ENCODE measurements at regions not wholly inside any gene's neighbourhood (a gene's known extent, or its start where the extent isn't known, plus 50 kb on each side); places are given as distances from the start of the nearest gene placed in this dataset.

DNA sequence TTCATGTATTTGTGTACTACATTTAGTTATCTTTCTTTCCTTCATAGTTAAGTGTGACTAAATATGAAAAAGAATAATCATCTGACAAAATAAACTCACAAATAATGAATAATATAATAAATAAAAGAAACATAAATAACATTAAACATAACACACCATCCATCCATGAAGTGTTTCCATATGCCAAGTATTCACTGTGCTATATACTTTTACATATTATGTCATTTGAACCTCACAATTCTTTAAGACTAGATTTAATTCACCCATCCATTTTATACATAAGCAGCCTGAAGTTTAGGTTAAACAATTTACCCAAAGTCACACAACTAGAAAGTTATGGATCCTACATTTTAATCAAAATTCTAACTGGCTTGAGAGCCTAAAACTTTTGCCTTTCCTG lies 549.4 kb upstream of the HS3ST5 start:
- no peaks in the 10 kb centered on the region for H3K4me1 ChIP-seq (ENCODE audit: control insufficient read depth in 1 of 2, insufficient read depth in 2 of 2, low read depth in 1 of 2, low read length in 1 of 2)
- no peaks in the 10 kb centered on the region for H3K36me3 ChIP-seq (replicated peaks in 1 of 2; ENCODE audit: control insufficient read depth in 1 of 2, insufficient read depth in 2 of 2, low read length in 1 of 2)

DNA sequence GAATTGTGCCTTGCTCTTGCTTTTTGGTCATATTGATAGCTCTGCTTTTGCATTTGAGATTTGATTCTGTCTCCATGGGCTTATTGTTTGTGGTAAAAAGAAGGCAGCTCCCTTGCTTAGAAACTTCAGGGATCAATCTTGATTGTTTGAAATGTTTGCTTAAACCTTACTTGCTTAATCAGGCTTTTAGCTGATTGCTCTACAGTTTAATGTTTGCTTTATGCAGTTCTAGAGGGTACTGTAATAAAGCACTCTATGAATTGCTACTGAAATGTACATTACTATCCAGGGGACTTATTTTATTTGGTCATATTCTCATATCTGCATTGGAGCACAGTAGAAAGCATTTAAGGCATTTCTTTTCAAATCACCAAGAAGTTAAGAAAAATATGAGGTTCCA lies 545.4 kb upstream of the HS3ST5 start:
- Histone ChIP-seq H2AFZ (ENCODE audit: low read depth) (no peak overlapping the region), H3K4me1 (ENCODE audit: control insufficient read depth in 1 of 2, insufficient read depth in 2 of 2, low read depth in 1 of 2, low read length in 1 of 2) (no peaks in the 10 kb centered on the region), H3K9me3 (no peaks in the 10 kb centered on the region), H3K4me3 (ENCODE audit: low read depth in 2 of 2, low read length in 1 of 2) (no peak overlapping the region), H3K9ac (no peak overlapping the region), H3K27ac (ENCODE audit: low read depth in 2 of 2, low read length in 1 of 2) (no peak overlapping the region), H3K36me3 (replicated peaks in 1 of 2; ENCODE audit: control insufficient read depth in 1 of 2, insufficient read depth in 2 of 2, low read length in 1 of 2) (no peaks in the 10 kb centered on the region), H3K4me2 (no peak overlapping the region), H3F3A (replicated peaks; ENCODE audit: insufficient read depth) (no peaks in the 10 kb centered on the region), H4K20me1 (ENCODE audit: insufficient read depth) (no peaks in the 10 kb centered on the region), H3K9me2 (no peaks in the 10 kb centered on the region), H3K27me3 (ENCODE audit: insufficient read depth) (no peaks in the 10 kb centered on the region), H3K79me2 (ENCODE audit: insufficient read depth) (no peaks in the 10 kb centered on the region)
- POLR2A ChIA-PET, result no interaction called here
- CTCF ChIA-PET, result interaction anchor here (0.9 kb wide), 2 partner anchors 8 to 545 kb away, joined by 3 read pairs; no protein-coding TSS in a partner anchor
- no peak for DNase-seq
- TF ChIP-seq, protein P1, sequence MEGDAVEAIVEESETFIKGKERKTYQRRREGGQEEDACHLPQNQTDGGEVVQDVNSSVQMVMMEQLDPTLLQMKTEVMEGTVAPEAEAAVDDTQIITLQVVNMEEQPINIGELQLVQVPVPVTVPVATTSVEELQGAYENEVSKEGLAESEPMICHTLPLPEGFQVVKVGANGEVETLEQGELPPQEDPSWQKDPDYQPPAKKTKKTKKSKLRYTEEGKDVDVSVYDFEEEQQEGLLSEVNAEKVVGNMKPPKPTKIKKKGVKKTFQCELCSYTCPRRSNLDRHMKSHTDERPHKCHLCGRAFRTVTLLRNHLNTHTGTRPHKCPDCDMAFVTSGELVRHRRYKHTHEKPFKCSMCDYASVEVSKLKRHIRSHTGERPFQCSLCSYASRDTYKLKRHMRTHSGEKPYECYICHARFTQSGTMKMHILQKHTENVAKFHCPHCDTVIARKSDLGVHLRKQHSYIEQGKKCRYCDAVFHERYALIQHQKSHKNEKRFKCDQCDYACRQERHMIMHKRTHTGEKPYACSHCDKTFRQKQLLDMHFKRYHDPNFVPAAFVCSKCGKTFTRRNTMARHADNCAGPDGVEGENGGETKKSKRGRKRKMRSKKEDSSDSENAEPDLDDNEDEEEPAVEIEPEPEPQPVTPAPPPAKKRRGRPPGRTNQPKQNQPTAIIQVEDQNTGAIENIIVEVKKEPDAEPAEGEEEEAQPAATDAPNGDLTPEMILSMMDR (IDR thresholded peaks at IDR 0.05), result no peak
- TF ChIP-seq RCOR1 (IDR thresholded peaks at IDR 0.05; ENCODE audit: low read length) (no peak), NRF1 (IDR thresholded peaks at IDR 0.05; ENCODE audit: low read depth, low read length) (no peak), FOXM1 (IDR thresholded peaks at IDR 0.05; ENCODE audit: low read depth) (no peak), EP300 (IDR thresholded peaks at IDR 0.05; ENCODE audit: borderline replicate concordance in 1 of 2, low read depth in 1 of 2, low read length in 1 of 2) (no peak), RFX5 (IDR thresholded peaks at IDR 0.05; ENCODE audit: low read length) (no peak), TEAD4 (IDR thresholded peaks at IDR 0.05; ENCODE audit: borderline replicate concordance, insufficient read depth) (no peak)
- TF ChIP-seq, protein P2, sequence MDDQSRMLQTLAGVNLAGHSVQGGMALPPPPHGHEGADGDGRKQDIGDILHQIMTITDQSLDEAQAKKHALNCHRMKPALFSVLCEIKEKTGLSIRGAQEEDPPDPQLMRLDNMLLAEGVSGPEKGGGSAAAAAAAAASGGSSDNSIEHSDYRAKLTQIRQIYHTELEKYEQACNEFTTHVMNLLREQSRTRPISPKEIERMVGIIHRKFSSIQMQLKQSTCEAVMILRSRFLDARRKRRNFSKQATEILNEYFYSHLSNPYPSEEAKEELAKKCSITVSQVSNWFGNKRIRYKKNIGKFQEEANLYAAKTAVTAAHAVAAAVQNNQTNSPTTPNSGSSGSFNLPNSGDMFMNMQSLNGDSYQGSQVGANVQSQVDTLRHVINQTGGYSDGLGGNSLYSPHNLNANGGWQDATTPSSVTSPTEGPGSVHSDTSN (IDR thresholded peaks at IDR 0.05), result no peak
- TF ChIP-seq, protein P3, sequence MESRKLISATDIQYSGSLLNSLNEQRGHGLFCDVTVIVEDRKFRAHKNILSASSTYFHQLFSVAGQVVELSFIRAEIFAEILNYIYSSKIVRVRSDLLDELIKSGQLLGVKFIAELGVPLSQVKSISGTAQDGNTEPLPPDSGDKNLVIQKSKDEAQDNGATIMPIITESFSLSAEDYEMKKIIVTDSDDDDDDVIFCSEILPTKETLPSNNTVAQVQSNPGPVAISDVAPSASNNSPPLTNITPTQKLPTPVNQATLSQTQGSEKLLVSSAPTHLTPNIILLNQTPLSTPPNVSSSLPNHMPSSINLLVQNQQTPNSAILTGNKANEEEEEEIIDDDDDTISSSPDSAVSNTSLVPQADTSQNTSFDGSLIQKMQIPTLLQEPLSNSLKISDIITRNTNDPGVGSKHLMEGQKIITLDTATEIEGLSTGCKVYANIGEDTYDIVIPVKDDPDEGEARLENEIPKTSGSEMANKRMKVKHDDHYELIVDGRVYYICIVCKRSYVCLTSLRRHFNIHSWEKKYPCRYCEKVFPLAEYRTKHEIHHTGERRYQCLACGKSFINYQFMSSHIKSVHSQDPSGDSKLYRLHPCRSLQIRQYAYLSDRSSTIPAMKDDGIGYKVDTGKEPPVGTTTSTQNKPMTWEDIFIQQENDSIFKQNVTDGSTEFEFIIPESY (IDR thresholded peaks at IDR 0.05; ENCODE audit: borderline replicate concordance, low read depth), result no peak
- TF ChIP-seq, protein P4, sequence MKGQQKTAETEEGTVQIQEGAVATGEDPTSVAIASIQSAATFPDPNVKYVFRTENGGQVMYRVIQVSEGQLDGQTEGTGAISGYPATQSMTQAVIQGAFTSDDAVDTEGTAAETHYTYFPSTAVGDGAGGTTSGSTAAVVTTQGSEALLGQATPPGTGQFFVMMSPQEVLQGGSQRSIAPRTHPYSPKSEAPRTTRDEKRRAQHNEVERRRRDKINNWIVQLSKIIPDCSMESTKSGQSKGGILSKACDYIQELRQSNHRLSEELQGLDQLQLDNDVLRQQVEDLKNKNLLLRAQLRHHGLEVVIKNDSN (IDR thresholded peaks at IDR 0.05; ENCODE audit: borderline replicate concordance, low read depth), result no peak

More for the DNA sequence above, 549.4 kb upstream of the HS3ST5 start:
- H3K27me3 ChIP-seq (ENCODE audit: insufficient read depth), result no peaks in the 10 kb centered on the region
- CTCF ChIA-PET, result no interaction called here
- H3K9ac ChIP-seq, result no peak overlapping the region
- DNase-seq, result no peak
- H3K9me3 ChIP-seq, result peaks cover 5% of the 10 kb centered on the region; the same call in 1 of the 2 replicates
- H3K79me2 ChIP-seq (ENCODE audit: insufficient read depth), result no peaks in the 10 kb centered on the region
- no peak overlapping the region for H2AFZ ChIP-seq (ENCODE audit: low read depth)
- H3K27ac ChIP-seq (ENCODE audit: low read depth in 2 of 2, low read length in 1 of 2), result no peak overlapping the region
- no peaks in the 10 kb centered on the region for H3K9me2 ChIP-seq
- no peak overlapping the region for H3K4me2 ChIP-seq
- TF ChIP-seq EZH2phosphoT487 (IDR thresholded peaks at IDR 0.05; ENCODE audit: borderline replicate concordance, low read depth), result no peak
- TF ChIP-seq RCOR1 (IDR thresholded peaks at IDR 0.05; ENCODE audit: low read length), result no peak
- no peak for TF ChIP-seq ELF1 (IDR thresholded peaks at IDR 0.05)
- TF ChIP-seq, protein P5, sequence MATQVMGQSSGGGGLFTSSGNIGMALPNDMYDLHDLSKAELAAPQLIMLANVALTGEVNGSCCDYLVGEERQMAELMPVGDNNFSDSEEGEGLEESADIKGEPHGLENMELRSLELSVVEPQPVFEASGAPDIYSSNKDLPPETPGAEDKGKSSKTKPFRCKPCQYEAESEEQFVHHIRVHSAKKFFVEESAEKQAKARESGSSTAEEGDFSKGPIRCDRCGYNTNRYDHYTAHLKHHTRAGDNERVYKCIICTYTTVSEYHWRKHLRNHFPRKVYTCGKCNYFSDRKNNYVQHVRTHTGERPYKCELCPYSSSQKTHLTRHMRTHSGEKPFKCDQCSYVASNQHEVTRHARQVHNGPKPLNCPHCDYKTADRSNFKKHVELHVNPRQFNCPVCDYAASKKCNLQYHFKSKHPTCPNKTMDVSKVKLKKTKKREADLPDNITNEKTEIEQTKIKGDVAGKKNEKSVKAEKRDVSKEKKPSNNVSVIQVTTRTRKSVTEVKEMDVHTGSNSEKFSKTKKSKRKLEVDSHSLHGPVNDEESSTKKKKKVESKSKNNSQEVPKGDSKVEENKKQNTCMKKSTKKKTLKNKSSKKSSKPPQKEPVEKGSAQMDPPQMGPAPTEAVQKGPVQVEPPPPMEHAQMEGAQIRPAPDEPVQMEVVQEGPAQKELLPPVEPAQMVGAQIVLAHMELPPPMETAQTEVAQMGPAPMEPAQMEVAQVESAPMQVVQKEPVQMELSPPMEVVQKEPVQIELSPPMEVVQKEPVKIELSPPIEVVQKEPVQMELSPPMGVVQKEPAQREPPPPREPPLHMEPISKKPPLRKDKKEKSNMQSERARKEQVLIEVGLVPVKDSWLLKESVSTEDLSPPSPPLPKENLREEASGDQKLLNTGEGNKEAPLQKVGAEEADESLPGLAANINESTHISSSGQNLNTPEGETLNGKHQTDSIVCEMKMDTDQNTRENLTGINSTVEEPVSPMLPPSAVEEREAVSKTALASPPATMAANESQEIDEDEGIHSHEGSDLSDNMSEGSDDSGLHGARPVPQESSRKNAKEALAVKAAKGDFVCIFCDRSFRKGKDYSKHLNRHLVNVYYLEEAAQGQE (IDR thresholded peaks at IDR 0.05; ENCODE audit: low read depth, low read length), result no peak
- TF ChIP-seq EP300 (IDR thresholded peaks at IDR 0.05; ENCODE audit: borderline replicate concordance in 1 of 2, low read depth in 1 of 2, low read length in 1 of 2), result no peak
- TF ChIP-seq JUND (IDR thresholded peaks at IDR 0.05), result no peak
- TF ChIP-seq RXRA (IDR thresholded peaks at IDR 0.05; ENCODE audit: borderline replicate concordance, low read depth), result no peak
- no peak for TF ChIP-seq GABPA (IDR thresholded peaks at IDR 0.05; ENCODE audit: low read depth)
- no peak for TF ChIP-seq CHD2 (IDR thresholded peaks at IDR 0.05; ENCODE audit: low read length, partially characterized antibody)
- TF ChIP-seq MEF2A (IDR thresholded peaks at IDR 0.05; ENCODE audit: borderline replicate concordance, low read depth), result no peak
- TF ChIP-seq, protein P6, sequence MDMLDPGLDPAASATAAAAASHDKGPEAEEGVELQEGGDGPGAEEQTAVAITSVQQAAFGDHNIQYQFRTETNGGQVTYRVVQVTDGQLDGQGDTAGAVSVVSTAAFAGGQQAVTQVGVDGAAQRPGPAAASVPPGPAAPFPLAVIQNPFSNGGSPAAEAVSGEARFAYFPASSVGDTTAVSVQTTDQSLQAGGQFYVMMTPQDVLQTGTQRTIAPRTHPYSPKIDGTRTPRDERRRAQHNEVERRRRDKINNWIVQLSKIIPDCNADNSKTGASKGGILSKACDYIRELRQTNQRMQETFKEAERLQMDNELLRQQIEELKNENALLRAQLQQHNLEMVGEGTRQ (IDR thresholded peaks at IDR 0.05; ENCODE audit: borderline replicate concordance, low read depth, low read length), result no peak
- no peaks in the 10 kb centered on the region for H3F3A ChIP-seq (replicated peaks; ENCODE audit: insufficient read depth)
- H4K20me1 ChIP-seq (ENCODE audit: insufficient read depth), result no peaks in the 10 kb centered on the region
- H3K4me3 ChIP-seq (ENCODE audit: low read depth in 2 of 2, low read length in 1 of 2), result no peak overlapping the region
- POLR2A ChIA-PET, result no interaction called here

All from SK-N-SH (cell line).